NCI-H1048 (cell line): ENCODE measurements at regions not wholly inside any gene's neighbourhood (a gene's known extent, or its start where the extent isn't known, plus 50 kb on each side); places are given as distances from the start of the nearest gene placed in this dataset.
"Not testable (repeated sequence)": the region's sequence is repeated elsewhere in the genome, so short reads cannot be mapped to it uniquely, and the experiment has no call there.

Experiments
- DNase-seq: peaks from one replicate; lab custom pipeline; 2025; lab: John Stamatoyannopoulos, UW

GRCh38 chr14:52202151-52202550 lies 65.3 kb upstream of the PTGDR start:
- no peak for DNase-seq

- DNase-seq, result no peak
Observed at GRCh38 chr14:52190337-52190931, 77.1 kb upstream of the PTGDR start.

GRCh38 chr14:52189325-52189724 lies 78.2 kb upstream of the PTGDR start:
- no peak for DNase-seq

DNA sequence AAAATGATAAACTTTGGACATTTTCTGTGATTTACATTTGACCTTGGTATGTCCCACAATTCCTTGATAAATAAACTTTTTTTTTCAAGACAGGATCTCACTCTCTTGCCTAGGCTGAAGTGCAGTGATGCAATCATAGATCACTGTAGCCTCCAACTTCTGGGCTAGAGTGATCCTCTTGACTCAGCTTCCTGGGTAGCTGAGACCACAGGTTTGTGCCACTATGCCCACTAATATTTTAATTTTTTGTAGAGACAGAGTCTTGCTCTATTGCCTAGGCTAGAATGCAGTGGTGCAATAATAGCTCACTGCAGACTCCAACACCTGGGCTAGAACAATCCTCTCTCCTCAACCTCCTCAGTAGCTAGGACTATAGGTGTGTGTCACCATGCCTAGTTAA lies 79.1 kb upstream of the PTGDR start:
- no peak for DNase-seq

- no peak for DNase-seq
Observed at GRCh38 chr14:52185178-52185577, 82.3 kb upstream of the PTGDR start.

DNA sequence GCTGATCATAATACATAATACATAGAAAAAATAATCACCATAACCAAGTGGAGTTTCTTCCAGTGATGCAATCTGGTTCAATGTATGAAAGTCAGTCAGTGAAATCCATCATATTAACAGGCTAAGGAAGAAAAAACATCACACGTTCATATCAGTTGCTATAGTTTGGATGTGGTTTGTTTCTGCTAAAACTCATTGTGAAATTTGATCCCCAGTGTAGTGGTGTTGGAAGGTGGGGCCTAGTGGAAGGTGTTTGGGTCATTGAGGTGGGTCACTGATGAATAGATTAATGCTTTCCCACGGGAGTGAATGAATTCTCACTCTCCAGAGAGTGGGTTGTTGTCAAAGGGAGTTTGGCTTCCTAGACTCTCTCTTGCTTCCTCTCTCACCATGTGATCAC lies 84.6 kb upstream of the PTGDR start:
- DNase-seq, result no peak

- DNase-seq, result no peak
Observed at GRCh38 chr14:52179141-52179790, 88.2 kb upstream of the PTGDR start.

- no peak for DNase-seq
Observed at GRCh38 chr14:52175982-52176502, 91.5 kb upstream of the PTGDR start.

- not testable (repeated sequence) for DNase-seq
Observed at GRCh38 chr14:52171932-52172331, 95.6 kb upstream of the PTGDR start.

DNA sequence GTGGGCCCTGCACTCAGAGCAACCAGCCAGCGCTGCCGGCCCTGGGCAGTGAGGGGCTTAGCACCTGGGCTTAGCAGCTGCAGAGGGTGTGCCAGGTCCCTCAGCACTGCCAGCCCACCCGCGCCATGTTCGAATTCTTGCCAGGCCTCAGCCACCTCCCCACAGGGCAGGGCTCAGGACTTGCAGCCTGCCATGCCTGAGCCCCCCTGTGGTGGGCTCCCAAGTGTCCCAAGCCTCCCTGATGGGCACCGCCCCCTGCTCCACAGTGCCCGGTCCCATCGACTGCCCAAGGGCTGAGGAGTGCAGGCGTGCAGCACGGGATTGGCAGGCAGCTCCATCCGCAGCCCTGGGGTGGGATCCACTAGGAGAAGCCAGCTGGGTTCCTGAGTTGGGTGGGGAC lies 98.0 kb upstream of the NID2 start:
- no peak for DNase-seq

GRCh38 chr14:52155651-52156213 lies 86.9 kb upstream of the NID2 start:
- DNase-seq, result no peak

DNA sequence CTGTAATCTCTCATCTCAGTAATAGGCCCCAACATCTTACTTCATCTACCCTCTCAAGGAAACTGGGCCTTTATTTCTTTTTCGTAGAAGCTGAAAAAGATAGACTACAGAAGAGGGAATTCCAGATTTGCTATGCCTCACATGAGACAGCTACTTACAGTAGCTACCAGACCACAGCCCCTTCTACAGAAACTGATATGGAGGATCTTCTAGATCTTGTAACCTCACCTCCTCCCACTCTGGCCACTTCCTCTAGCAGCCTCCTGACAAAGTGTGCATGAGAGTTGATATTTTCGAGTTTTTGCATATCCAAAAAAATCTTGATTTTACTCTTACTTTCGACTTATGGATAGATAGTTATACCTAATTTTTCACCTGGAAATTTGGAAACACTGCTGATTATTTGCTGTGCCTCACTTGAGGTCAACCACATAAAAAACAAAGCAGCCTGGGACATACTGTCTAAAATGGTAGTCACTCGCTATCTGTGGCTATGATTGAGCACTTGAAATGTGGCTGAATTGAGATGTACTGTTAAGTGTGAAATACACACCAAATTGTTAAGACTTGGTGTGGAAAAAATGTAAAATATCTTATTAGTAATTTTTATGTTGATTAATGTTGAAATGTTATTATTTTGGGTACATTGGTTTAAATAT lies 86.3 kb upstream of the NID2 start:
- no peak for DNase-seq

GRCh38 chr14:52153939-52154338 lies 85.1 kb upstream of the NID2 start:
- DNase-seq, result no peak

DNA sequence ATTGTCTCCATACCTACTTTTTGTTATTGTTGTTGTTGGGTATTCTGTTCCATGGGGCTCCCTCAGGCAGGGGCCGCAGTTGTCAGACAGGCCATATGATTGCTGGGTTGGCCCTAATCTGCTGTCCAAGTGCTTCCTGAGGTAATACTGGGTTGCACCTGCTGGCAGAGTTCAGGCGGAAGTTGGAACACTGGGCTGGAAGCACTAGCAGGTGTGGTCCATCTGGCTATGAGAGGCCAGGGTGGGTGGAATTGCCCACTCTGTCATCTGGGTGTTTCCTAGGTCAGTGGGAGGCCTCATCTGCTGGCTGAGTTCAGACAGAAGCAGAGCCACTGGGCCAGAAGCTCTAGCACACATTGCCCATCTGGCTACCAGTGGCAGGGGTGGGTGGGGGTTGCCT lies 81.3 kb upstream of the NID2 start:
- DNase-seq, result no peak

DNA sequence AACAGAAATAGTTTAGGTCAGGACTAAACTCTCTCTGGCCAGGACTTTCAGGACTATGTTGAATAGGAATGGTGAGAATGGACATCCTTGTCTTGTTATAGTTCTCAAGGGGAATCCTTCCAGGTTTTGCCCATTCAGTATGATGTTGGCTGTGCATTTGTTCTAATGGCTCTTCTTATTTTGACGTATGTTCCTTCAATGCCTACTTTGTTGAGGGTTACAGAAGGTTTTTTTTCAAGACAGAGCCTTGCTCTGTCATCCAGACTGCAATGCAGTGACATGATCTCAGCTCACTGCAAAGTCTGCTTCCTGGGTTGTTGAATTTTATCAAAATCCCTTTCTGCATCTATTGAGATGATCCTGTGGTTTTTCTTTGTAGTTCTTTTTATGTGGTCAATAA lies 79.5 kb upstream of the NID2 start:
- DNase-seq, result no peak

DNA sequence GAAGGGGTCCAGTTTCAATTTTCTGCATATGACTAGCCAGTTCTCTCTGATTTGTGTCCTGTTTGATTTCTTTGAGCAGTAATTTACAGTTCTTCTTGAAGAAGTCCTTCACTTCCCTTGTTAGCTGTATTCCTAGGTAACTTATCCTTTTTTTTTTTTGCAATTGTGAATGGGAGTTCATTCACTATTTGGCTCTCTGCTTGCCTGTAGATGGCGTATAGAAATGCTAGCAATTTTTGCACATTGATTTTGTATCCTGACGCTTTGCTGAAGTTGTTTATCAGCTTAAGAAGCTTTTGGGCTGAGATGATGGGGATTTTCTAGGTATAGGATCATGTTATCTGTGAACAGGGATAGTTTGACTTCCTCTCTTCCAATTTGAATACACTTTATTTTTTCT lies 77.6 kb upstream of the NID2 start:
- DNase-seq, result no peak

- DNase-seq, result not testable (repeated sequence)
Observed at GRCh38 chr14:52144099-52144498, 75.2 kb upstream of the NID2 start.

DNA sequence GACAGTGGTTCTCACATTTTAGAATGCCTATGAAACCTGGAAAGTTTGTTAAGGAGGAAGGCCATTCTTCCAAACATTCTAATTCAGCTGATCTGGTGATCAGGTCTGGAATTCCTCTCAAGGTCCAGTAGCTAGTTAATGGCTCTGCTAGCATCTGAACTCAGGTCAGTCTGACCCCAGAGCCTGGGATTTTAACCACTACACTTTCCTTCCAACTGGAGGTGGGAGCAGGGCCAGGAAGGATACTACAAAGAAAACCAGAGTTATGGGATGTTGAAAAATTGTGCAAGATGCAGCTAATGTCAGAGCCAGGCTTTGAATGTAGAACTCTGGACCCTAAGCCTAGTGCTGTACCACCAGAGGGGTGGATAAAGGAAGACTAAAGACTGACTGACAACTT lies 73.6 kb upstream of the NID2 start:
- DNase-seq, result no peak

DNA sequence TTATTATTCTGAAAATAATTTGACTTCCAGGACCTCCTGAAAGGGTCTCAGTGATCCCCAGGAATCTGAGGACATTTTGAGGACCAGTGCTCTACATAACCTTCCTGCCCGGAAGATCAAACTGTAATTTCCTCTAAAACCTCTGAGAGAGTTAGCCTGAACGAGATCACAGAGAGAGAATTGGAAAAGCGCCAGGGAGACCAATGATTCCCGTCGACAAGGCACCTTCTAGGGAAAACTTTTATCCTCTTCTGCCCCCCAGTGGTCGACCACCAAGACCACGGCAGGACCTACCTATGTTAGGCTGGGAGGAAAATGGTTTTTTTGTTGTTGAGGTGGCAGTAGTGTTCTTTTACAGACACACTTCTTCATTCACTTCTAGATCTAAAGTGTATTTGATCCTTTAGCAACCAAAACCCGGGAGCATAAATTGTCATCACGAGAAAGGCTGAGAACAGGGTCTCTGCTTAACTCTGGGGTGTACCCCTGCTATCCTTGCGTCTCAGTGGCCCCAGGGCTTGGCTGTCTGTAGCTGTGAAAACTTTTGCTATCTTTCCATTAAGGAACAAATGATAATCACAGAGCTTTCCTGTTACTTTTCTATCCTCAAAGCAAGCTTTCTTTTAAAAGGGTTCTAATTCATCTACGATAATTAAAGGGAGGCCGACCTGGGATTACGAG lies 62.9 kb upstream of the NID2 start:
- peak; percentile 85 for DNase-seq

DNA sequence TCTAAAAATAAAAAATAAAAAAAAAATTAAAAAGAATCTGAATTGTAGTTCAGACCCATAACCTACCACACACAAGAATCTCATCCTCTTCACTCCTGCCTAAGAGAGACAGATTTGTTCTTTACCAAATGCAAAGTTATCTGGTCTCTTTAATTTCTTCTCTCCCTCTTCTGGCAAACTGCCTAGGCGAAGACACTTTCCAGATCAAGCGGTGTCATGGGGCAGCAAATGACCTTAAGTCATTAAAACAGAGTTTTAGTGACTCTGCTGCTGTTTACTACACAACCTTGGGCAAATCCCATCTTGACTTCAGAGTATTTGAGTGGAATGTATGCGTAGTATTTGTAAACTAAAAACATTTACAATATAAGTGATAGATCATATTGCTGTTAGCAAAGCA lies 60.9 kb upstream of the NID2 start:
- no peak for DNase-seq

DNA sequence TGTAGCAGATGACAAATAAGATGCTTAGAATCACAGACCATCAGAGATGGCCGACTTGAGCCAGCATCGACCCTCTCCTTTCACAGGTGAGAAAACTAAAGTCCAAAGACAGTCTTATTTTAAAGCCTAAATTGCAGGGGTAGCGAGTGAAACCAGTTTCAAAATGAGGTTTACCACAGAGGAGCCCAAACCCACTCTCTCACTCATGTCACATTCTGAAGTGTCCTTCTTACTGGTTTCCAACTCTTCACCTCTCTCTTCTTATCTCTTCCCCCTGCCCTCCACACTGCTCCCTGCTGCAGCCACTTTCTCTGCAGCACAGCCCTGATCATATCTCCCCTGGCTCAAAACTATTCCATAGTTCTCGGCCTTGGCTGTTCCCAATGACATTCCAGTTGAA lies 57.0 kb upstream of the NID2 start:
- no peak for DNase-seq
